ENCODE measurements at regions not wholly inside any gene's neighbourhood (a gene's known extent, or its start where the extent isn't known, plus 50 kb on each side); places are given as distances from the start of the nearest gene placed in this dataset.
"Not testable (repeated sequence)": the region's sequence is repeated elsewhere in the genome, so short reads cannot be mapped to it uniquely, and the experiment has no call there.

GRCh38 chr2:126154256-126154785 lies 501.6 kb upstream of the GYPC start:
- no peak for DNase-seq

GRCh38 chr2:126160950-126161349 lies 495.0 kb upstream of the GYPC start:
- not testable (repeated sequence) for DNase-seq

- no peak for DNase-seq
Measured at GRCh38 chr2:126172631-126173184, 483.2 kb upstream of the GYPC start.

GRCh38 chr2:126175222-126175621 lies 480.7 kb upstream of the GYPC start:
- DNase-seq: no peak

GRCh38 chr2:126177479-126177878 lies 478.5 kb upstream of the GYPC start:
- no peak for DNase-seq

GRCh38 chr2:126187668-126188067 lies 468.3 kb upstream of the GYPC start:
- DNase-seq: no peak

- DNase-seq: no peak
Measured at GRCh38 chr2:126189527-126189926, 466.4 kb upstream of the GYPC start.

- no peak for DNase-seq
Measured at GRCh38 chr2:126200538-126200937, 455.4 kb upstream of the GYPC start.

- no peak for DNase-seq
Measured at GRCh38 chr2:126208266-126208665, 447.7 kb upstream of the GYPC start.

GRCh38 chr2:126212735-126213134 lies 443.2 kb upstream of the GYPC start:
- no peak for DNase-seq

GRCh38 chr2:126219081-126219480 lies 436.9 kb upstream of the GYPC start:
- no peak for DNase-seq

GRCh38 chr2:126220331-126220730 lies 435.6 kb upstream of the GYPC start:
- no peak for DNase-seq

- no peak for DNase-seq
Measured at GRCh38 chr2:126221506-126221905, 434.5 kb upstream of the GYPC start.

- DNase-seq: no peak
Measured at GRCh38 chr2:126222278-126222677, 433.7 kb upstream of the GYPC start.

GRCh38 chr2:126224776-126225175 lies 431.2 kb upstream of the GYPC start:
- DNase-seq: no peak

- no peak for DNase-seq
Measured at GRCh38 chr2:126227250-126227649, 428.7 kb upstream of the GYPC start.

GRCh38 chr2:126228531-126228930 lies 427.4 kb upstream of the GYPC start:
- no peak for DNase-seq

- DNase-seq: no peak
Measured at GRCh38 chr2:126238251-126238650, 417.7 kb upstream of the GYPC start.

GRCh38 chr2:126239320-126239955 lies 416.5 kb upstream of the GYPC start:
- DNase-seq: no peak

- no peak for DNase-seq
Measured at GRCh38 chr2:126241001-126241400, 415.0 kb upstream of the GYPC start.

- no peak for DNase-seq
Measured at GRCh38 chr2:126241411-126241810, 414.5 kb upstream of the GYPC start.

- peak; percentile 44 for DNase-seq
Measured at GRCh38 chr2:126244937-126245336, 411.0 kb upstream of the GYPC start.

- DNase-seq: no peak
Measured at GRCh38 chr2:126253669-126254068, 402.3 kb upstream of the GYPC start.

GRCh38 chr2:126264625-126265024 lies 391.3 kb upstream of the GYPC start:
- DNase-seq: no peak

GRCh38 chr2:126269911-126270310 lies 386.0 kb upstream of the GYPC start:
- no peak for DNase-seq

All from activated naive CD4-positive, alpha-beta T cell treated with anti-CD3 and anti-CD28 coated beads, Interleukin-2, amount 50 U/mL, for 16 hours (primary cell).